ENCODE measurements at regions not wholly inside any gene's neighbourhood (a gene's known extent, or its start where the extent isn't known, plus 50 kb on each side); places are given as distances from the start of the nearest gene placed in this dataset.

GRCh38 chr20:53691811-53692192 lies 98.2 kb upstream of the ZNF217 start:
- Histone ChIP-seq H3K27ac (ENCODE audit: low read depth, low read length) (no peak overlapping the region), H3K27me3 (ENCODE audit: control insufficient read depth, insufficient read depth, low read length) (no peaks in the 10 kb centered on the region), H3K9ac (ENCODE audit: low read depth, low read length) (no peak overlapping the region), H3K36me3 (ENCODE audit: control insufficient read depth, insufficient read depth, low read length) (no peaks in the 10 kb centered on the region), H3K4me3 (ENCODE audit: low read depth, low read length) (no peak overlapping the region), H3K4me1 (ENCODE audit: control insufficient read depth, insufficient read depth, low read length) (no peaks in the 10 kb centered on the region), H3K9me3 (ENCODE audit: control insufficient read depth, insufficient read depth, low read length) (no peaks in the 10 kb centered on the region)

DNA sequence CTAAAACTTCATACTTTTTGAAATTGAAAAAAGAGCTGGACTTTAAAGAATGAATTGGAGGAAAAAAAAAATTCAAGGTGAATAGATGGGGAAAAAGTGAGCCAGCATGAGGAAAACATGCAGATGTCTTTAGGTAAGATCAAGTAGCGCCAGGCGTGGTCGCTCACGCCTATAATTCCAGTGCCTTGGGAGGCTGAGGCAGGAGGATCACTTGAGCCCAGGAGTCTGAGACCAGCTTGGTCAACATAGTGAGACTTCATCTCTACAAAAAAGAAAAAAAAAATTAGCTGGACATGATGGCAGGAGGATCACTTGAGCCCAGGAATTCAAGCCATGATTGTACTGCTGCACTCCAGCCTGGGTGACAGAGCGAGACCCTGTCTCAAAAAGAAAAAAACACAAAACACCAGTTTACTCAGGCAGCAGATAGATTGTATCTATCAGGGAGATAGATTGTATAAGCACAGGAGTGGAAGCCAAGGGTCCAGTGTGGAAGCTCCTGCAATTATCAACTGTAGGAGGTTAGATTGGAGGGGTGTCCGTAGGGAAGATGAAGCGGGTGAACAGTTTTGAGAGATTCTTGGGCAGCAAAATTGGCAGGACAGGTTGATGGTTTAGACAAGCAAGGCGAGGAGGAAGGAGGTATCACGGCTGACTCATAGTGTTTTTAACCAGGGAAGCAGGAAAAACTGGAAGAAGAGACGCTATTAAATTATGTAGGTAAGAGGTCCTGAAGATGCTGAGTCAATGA lies 97.6 kb upstream of the ZNF217 start:
- Histone ChIP-seq H3K4me1 (ENCODE audit: control insufficient read depth, insufficient read depth, low read length) (no peaks in the 10 kb centered on the region), H3K9ac (ENCODE audit: low read depth, low read length) (no peak overlapping the region), H3K4me3 (ENCODE audit: low read depth, low read length) (no peak overlapping the region), H3K27me3 (ENCODE audit: control insufficient read depth, insufficient read depth, low read length) (no peaks in the 10 kb centered on the region), H3K36me3 (ENCODE audit: control insufficient read depth, insufficient read depth, low read length) (no peaks in the 10 kb centered on the region), H3K9me3 (ENCODE audit: control insufficient read depth, insufficient read depth, low read length) (no peaks in the 10 kb centered on the region), H3K27ac (ENCODE audit: low read depth, low read length) (no peak overlapping the region)

GRCh38 chr20:53688085-53688484 lies 94.4 kb upstream of the ZNF217 start:
- Histone ChIP-seq H3K27ac (ENCODE audit: low read depth, low read length) (no peak overlapping the region), H3K27me3 (ENCODE audit: control insufficient read depth, insufficient read depth, low read length) (no peaks in the 10 kb centered on the region), H3K4me1 (ENCODE audit: control insufficient read depth, insufficient read depth, low read length) (no peaks in the 10 kb centered on the region), H3K9ac (ENCODE audit: low read depth, low read length) (no peak overlapping the region), H3K36me3 (ENCODE audit: control insufficient read depth, insufficient read depth, low read length) (no peaks in the 10 kb centered on the region), H3K9me3 (ENCODE audit: control insufficient read depth, insufficient read depth, low read length) (no peaks in the 10 kb centered on the region), H3K4me3 (ENCODE audit: low read depth, low read length) (no peak overlapping the region)

DNA sequence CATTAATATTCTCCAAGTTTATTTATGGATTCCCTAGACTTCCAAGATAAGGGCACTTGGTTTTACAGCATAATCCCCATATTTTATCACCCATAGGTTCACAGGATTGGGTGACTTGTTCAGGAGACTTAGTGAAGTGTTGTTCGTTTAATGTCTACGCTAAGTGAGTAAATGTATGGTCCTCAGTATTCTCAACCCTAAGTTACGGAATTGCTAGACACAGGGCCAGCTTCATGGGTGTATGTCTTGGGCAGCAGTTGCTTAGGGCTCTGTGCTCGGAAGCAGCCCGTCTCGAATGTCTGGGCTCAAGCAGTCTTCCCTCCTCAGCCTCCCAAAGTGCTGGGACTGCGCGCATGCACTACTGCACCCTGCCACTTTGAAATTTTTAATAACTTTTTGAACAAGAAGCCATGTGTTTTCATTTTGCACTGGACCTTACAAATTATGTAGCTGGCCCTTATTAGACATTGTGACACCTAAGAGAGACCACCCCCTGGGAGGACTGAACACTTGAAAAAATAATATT lies 91.5 kb upstream of the ZNF217 start:
- no peak overlapping the region for H3K9ac ChIP-seq (ENCODE audit: low read depth, low read length)
- H3K36me3 ChIP-seq (ENCODE audit: control insufficient read depth, insufficient read depth, low read length), result no peaks in the 10 kb centered on the region
- no peak overlapping the region for H3K4me3 ChIP-seq (ENCODE audit: low read depth, low read length)
- no peaks in the 10 kb centered on the region for H3K27me3 ChIP-seq (ENCODE audit: control insufficient read depth, insufficient read depth, low read length)
- no peaks in the 10 kb centered on the region for H3K9me3 ChIP-seq (ENCODE audit: control insufficient read depth, insufficient read depth, low read length)
- H3K4me1 ChIP-seq (ENCODE audit: control insufficient read depth, insufficient read depth, low read length), result peaks cover under 1% of the 10 kb centered on the region; the same call in 1 of the 2 replicates
- H3K27ac ChIP-seq (ENCODE audit: low read depth, low read length), result no peak overlapping the region

DNA sequence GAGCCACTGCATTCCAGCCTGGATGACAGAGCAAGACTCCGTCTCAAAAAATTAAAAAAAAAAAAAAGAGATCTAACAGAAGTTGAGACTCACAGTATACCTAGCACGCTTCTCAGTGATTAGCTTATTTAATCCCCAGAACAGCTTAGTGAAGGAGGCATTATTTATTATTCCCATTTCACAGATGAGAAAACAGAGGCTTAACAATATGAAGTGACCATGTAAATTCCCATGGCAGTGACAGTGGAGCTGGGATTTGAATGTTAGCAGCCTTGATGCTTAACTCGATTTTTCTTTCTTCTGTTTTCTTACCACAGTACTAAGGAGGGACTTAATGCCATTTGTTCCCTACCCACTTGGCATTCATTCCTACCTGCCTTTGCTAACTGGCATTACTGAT lies 89.9 kb upstream of the ZNF217 start:
- Histone ChIP-seq H3K27me3 (ENCODE audit: control insufficient read depth, insufficient read depth, low read length) (no peaks in the 10 kb centered on the region), H3K9me3 (ENCODE audit: control insufficient read depth, insufficient read depth, low read length) (no peaks in the 10 kb centered on the region), H3K9ac (ENCODE audit: low read depth, low read length) (no peak overlapping the region), H3K36me3 (ENCODE audit: control insufficient read depth, insufficient read depth, low read length) (no peaks in the 10 kb centered on the region), H3K4me3 (ENCODE audit: low read depth, low read length) (no peak overlapping the region), H3K27ac (ENCODE audit: low read depth, low read length) (no peak overlapping the region), H3K4me1 (ENCODE audit: control insufficient read depth, insufficient read depth, low read length) (peaks cover 17% of the 10 kb centered on the region)

- no peaks in the 10 kb centered on the region for H3K9me3 ChIP-seq (ENCODE audit: control insufficient read depth, insufficient read depth, low read length)
- H3K27ac ChIP-seq (ENCODE audit: low read depth, low read length), result no peak overlapping the region
These were observed 87.9 kb upstream of the ZNF217 start for GRCh38 chr20:53681352-53682212.

GRCh38 chr20:53679597-53680309 lies 86.1 kb upstream of the ZNF217 start:
- Histone ChIP-seq H3K4me1 (ENCODE audit: control insufficient read depth, insufficient read depth, low read length) (peaks cover 27% of the 10 kb centered on the region), H3K9ac (ENCODE audit: low read depth, low read length) (no peak overlapping the region), H3K4me3 (ENCODE audit: low read depth, low read length) (no peak overlapping the region), H3K9me3 (ENCODE audit: control insufficient read depth, insufficient read depth, low read length) (no peaks in the 10 kb centered on the region), H3K27ac (ENCODE audit: low read depth, low read length) (peak overlapping the region; percentile 73), H3K36me3 (ENCODE audit: control insufficient read depth, insufficient read depth, low read length) (no peaks in the 10 kb centered on the region), H3K27me3 (ENCODE audit: control insufficient read depth, insufficient read depth, low read length) (no peaks in the 10 kb centered on the region)

More at GRCh38 chr20:53681352-53682212, 87.9 kb upstream of the ZNF217 start:
- Histone ChIP-seq H3K27me3 (ENCODE audit: control insufficient read depth, insufficient read depth, low read length) (no peaks in the 10 kb centered on the region), H3K4me1 (ENCODE audit: control insufficient read depth, insufficient read depth, low read length) (peaks cover 27% of the 10 kb centered on the region), H3K4me3 (ENCODE audit: low read depth, low read length) (no peak overlapping the region), H3K9ac (ENCODE audit: low read depth, low read length) (no peak overlapping the region), H3K36me3 (ENCODE audit: control insufficient read depth, insufficient read depth, low read length) (no peaks in the 10 kb centered on the region)

- Histone ChIP-seq H3K9ac (ENCODE audit: low read depth, low read length) (no peak overlapping the region), H3K9me3 (ENCODE audit: control insufficient read depth, insufficient read depth, low read length) (no peaks in the 10 kb centered on the region), H3K4me3 (ENCODE audit: low read depth, low read length) (no peak overlapping the region), H3K36me3 (ENCODE audit: control insufficient read depth, insufficient read depth, low read length) (no peaks in the 10 kb centered on the region), H3K27me3 (ENCODE audit: control insufficient read depth, insufficient read depth, low read length) (no peaks in the 10 kb centered on the region), H3K4me1 (ENCODE audit: control insufficient read depth, insufficient read depth, low read length) (peaks cover 27% of the 10 kb centered on the region), H3K27ac (ENCODE audit: low read depth, low read length) (peak overlapping the region; percentile 73)
These were observed 85.5 kb upstream of the ZNF217 start for GRCh38 chr20:53678990-53679596.

GRCh38 chr20:53678315-53678989 lies 84.8 kb upstream of the ZNF217 start:
- Histone ChIP-seq H3K9me3 (ENCODE audit: control insufficient read depth, insufficient read depth, low read length) (no peaks in the 10 kb centered on the region), H3K4me1 (ENCODE audit: control insufficient read depth, insufficient read depth, low read length) (peaks cover 27% of the 10 kb centered on the region), H3K36me3 (ENCODE audit: control insufficient read depth, insufficient read depth, low read length) (no peaks in the 10 kb centered on the region), H3K4me3 (ENCODE audit: low read depth, low read length) (no peak overlapping the region), H3K27ac (ENCODE audit: low read depth, low read length) (peak overlapping the region; percentile 46), H3K27me3 (ENCODE audit: control insufficient read depth, insufficient read depth, low read length) (no peaks in the 10 kb centered on the region), H3K9ac (ENCODE audit: low read depth, low read length) (no peak overlapping the region)
